GM23338 (cell line): ENCODE measurements at regions not wholly inside any gene's neighbourhood (a gene's known extent, or its start where the extent isn't known, plus 50 kb on each side); places are given as distances from the start of the nearest gene placed in this dataset.

Experiments used
- CTCF ChIP-seq, 2 experiments: fragments of 200-600 bp in 1 of 2; sonication (generic) in 1 of 2; conservative IDR thresholded peaks; 2 replicates each; pipeline versions ENCODE4 v1.5.1 to v1.6.1; 2016 to 2017; ENCODE audit warnings: antibody characterized with exemption in 2 of 2, low read depth in 2 of 2, mild to moderate bottlenecking in 2 of 2, moderate library complexity in 1 of 2
- ETS1 ChIP-seq: IDR thresholded peaks from 2 replicates; pipeline ENCODE4 v1.6.1; 2016; ENCODE audit warnings: antibody characterized with exemption
- EZH2 ChIP-seq: fragments of 200-600 bp; sonication (generic); IDR thresholded peaks from one replicate; pipeline ENCODE4 v1.8.0; 2017; ENCODE audit warnings: antibody characterized with exemption, mild to moderate bottlenecking, low read depth; ENCODE audit not compliant: unreplicated experiment
- EZH2phosphoT487 ChIP-seq: fragments of 200-600 bp; sonication (generic); IDR thresholded peaks from one replicate; pipeline ENCODE4 v1.8.1; 2018; ENCODE audit warnings: antibody characterized with exemption; ENCODE audit not compliant: unreplicated experiment
- POLR2AphosphoS5 ChIP-seq: IDR thresholded peaks from 2 replicates; pipeline ENCODE4 v1.6.1; 2016; ENCODE audit warnings: antibody characterized with exemption, low read depth
- REST ChIP-seq: IDR thresholded peaks from one replicate; pipeline ENCODE4 v1.6.1; 2018; ENCODE audit warnings: antibody characterized with exemption; ENCODE audit not compliant: unreplicated experiment

GRCh38 chr10:76711222-76711997 lies 926.2 kb downstream of the KCNMA1 start:
- TF ChIP-seq REST, result no peak
- TF ChIP-seq CTCF (conservative IDR thresholded peaks at IDR 0.05; ENCODE audit: low read depth in 2 of 2), result no peak
- no peak for TF ChIP-seq EZH2
- TF ChIP-seq EZH2phosphoT487, result no peak
- no peak for TF ChIP-seq ETS1
- no peak for TF ChIP-seq POLR2AphosphoS5
